Neural cell (in vitro differentiated cells): ENCODE measurements at regions not wholly inside any gene's neighbourhood (a gene's known extent, or its start where the extent isn't known, plus 50 kb on each side); places are given as distances from the start of the nearest gene placed in this dataset.

ENCODE experiments used
- POLR2AphosphoS5 ChIP-seq: IDR thresholded peaks from 2 replicates; pipeline ENCODE4 v1.6.1; 2012
- TF ChIP-seq, protein P1 (sequence below): fragments of 450-650 bp; IDR thresholded peaks from 2 replicates; pipeline ENCODE4 v1.5.1; 2014; ENCODE audit warnings: antibody characterized with exemption, mild to moderate bottlenecking, moderate library complexity; ENCODE audit not compliant: poor library complexity, severe bottlenecking

DNA sequence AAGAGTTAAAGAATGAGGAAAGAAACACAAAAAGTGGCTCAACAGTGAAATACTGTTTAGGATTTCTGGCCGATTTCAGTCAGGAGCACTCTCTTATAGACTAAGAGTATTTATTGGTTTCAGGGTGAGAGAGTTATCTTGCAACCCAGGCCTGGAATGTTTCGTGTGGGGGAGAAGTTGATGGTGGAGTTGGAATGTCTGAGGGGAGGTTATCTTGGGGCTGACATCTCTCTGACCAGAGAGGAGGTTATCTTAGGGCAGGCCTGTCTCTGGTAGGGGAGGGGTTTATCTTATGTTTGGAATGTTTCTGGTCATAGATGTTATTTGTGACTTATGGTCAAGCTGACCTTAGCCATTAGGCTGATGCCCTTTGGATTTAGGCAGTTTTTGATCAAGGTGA lies 80.3 kb downstream of the HTR1B start:
- TF ChIP-seq, protein P1, sequence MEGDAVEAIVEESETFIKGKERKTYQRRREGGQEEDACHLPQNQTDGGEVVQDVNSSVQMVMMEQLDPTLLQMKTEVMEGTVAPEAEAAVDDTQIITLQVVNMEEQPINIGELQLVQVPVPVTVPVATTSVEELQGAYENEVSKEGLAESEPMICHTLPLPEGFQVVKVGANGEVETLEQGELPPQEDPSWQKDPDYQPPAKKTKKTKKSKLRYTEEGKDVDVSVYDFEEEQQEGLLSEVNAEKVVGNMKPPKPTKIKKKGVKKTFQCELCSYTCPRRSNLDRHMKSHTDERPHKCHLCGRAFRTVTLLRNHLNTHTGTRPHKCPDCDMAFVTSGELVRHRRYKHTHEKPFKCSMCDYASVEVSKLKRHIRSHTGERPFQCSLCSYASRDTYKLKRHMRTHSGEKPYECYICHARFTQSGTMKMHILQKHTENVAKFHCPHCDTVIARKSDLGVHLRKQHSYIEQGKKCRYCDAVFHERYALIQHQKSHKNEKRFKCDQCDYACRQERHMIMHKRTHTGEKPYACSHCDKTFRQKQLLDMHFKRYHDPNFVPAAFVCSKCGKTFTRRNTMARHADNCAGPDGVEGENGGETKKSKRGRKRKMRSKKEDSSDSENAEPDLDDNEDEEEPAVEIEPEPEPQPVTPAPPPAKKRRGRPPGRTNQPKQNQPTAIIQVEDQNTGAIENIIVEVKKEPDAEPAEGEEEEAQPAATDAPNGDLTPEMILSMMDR = no peak
- TF ChIP-seq POLR2AphosphoS5 = no peak
